Fibroblast of mammary gland (primary cell): ENCODE measurements at regions not wholly inside any gene's neighbourhood (a gene's known extent, or its start where the extent isn't known, plus 50 kb on each side); places are given as distances from the start of the nearest gene placed in this dataset.
A peak's percentile ranks its signal among the peaks of the same experiment; 100 is the strongest.

Experiments used
- DNase-seq: peaks from one replicate; pipeline ENCODE4 v3.0.0-alpha.2; 2010; ENCODE audit warnings: low read depth
- H3K4me3 ChIP-seq: 2 replicates; pipeline ENCODE4 v1.5.1; 2011; ENCODE audit warnings: low read depth, mild to moderate bottlenecking, low read length, moderate library complexity; ENCODE audit not compliant: control insufficient read depth
- TF ChIP-seq, protein P1 (sequence below): conservative IDR thresholded peaks from 2 replicates; pipeline ENCODE4 v1.5.1; 2011; ENCODE audit warnings: low read depth, low read length, inconsistent platforms; ENCODE audit not compliant: control insufficient read depth, insufficient read depth

- TF ChIP-seq, protein P1, sequence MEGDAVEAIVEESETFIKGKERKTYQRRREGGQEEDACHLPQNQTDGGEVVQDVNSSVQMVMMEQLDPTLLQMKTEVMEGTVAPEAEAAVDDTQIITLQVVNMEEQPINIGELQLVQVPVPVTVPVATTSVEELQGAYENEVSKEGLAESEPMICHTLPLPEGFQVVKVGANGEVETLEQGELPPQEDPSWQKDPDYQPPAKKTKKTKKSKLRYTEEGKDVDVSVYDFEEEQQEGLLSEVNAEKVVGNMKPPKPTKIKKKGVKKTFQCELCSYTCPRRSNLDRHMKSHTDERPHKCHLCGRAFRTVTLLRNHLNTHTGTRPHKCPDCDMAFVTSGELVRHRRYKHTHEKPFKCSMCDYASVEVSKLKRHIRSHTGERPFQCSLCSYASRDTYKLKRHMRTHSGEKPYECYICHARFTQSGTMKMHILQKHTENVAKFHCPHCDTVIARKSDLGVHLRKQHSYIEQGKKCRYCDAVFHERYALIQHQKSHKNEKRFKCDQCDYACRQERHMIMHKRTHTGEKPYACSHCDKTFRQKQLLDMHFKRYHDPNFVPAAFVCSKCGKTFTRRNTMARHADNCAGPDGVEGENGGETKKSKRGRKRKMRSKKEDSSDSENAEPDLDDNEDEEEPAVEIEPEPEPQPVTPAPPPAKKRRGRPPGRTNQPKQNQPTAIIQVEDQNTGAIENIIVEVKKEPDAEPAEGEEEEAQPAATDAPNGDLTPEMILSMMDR = no peak
- DNase-seq = no peak
- no peak overlapping the region for H3K4me3 ChIP-seq
These were observed 132.5 kb upstream of the ZCCHC13 start for GRCh38 chrX:74171465-74171864.

GRCh38 chrX:74162199-74162598 is 141.8 kb upstream of the ZCCHC13 start:
- TF ChIP-seq, protein P1 = no peak
- DNase-seq = no peak
- H3K4me3 ChIP-seq = no peak overlapping the region

GRCh38 chrX:74160816-74161215 is 143.2 kb upstream of the ZCCHC13 start:
- no peak overlapping the region for H3K4me3 ChIP-seq
- TF ChIP-seq, protein P1 = no peak

DNA sequence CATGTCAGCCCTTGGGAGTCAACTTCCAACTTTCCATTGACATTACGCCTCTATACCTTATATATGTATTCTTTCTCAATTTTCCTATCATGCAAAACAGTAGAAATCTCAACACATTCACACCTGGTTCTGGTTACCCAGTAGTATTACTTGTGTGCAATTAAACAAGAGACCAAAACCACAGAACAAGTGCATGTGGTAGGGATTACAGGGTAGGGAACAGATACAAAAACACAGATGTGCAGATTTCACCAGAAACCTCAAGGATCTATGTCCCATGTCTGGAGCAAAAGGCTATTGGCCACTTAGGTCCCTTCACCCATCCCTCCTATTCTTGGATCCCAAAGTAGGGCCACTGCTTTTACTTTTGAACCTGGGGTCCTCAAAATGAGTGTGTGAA is 143.6 kb upstream of the ZCCHC13 start:
- no peak for DNase-seq

More at GRCh38 chrX:74160816-74161215, 143.2 kb upstream of the ZCCHC13 start:
- no peak for DNase-seq

DNA sequence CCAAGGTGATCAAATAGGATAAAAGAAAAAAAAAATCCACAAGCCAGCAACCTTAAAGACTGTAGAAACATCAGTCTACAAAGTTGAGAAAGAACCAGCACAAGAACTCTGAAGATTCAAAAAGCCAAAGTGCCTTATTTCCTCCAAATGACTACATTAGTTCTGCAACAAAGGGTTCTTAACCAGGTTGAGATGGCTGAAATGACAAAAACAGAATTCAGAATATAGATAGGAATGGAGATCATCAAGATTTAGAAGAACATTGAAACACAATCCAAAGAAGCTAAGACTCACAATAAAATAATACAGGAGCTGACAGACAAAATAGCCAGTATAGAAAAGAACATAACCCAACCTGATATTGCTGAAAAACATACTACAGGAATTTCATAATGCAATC is 156.5 kb upstream of the ZCCHC13 start:
- TF ChIP-seq, protein P1 = no peak
- no peak overlapping the region for H3K4me3 ChIP-seq
- no peak for DNase-seq

More for the DNA sequence above, 143.6 kb upstream of the ZCCHC13 start:
- TF ChIP-seq, protein P1 = no peak
- no peak overlapping the region for H3K4me3 ChIP-seq

- TF ChIP-seq, protein P1 = no peak
- DNase-seq = no peak
- H3K4me3 ChIP-seq = no peak overlapping the region
These were observed 165.0 kb upstream of the ZCCHC13 start for GRCh38 chrX:74138943-74139342.

DNA sequence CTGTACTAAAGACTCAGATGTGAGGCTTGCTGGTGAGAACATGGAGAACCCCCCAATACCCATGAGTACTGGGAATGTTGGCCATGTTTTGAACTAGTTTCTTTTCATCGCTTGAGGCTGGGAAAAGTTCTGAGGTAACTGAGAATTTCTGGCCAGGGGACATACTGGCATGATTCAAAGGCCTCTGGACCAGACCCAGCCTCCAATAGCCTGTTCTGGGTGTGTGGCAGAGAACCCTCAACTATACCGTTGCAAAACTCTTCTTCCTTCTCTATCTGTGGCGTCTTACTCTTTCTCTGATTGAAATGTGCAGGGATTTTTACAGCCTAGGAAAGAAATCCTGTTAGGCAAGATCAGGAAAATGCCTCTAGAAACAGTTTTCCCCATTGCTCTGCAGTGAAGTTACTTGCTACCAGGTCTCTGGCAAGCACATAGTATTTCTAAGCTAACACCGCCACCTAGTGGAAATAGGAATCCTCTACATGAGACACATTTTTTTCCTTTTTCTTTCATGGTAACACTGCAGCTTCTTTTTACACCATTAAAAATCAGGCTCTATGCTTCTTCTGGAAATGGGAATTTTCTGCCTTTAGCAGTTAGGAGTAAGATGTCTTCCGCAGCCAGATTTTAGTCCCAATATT is 170.7 kb upstream of the ZCCHC13 start:
- H3K4me3 ChIP-seq = no peak overlapping the region
- peak; percentile 75 for DNase-seq
- TF ChIP-seq, protein P1 = peak; percentile 78
